ENCODE measurements at regions not wholly inside any gene's neighbourhood (a gene's known extent, or its start where the extent isn't known, plus 50 kb on each side); places are given as distances from the start of the nearest gene placed in this dataset.

GRCh38 chr14:86533834-86534233, 1003.9 kb downstream of the FLRT2 start:
- WGBS: 72% methylated on average over 4 of the region's 4 CpGs
- no peaks in the 10 kb centered on the region for H3K9me3 ChIP-seq (ENCODE audit: control insufficient read depth in 4 of 4, low read length in 3 of 4)
- H3K27me3 ChIP-seq (ENCODE audit: control insufficient read depth in 4 of 4, insufficient read depth in 4 of 4, low read length in 3 of 4): peaks cover 0 to 2% (median 0%) of the 10 kb centered on the region in 4 donors
- H3K36me3 ChIP-seq (ENCODE audit: control insufficient read depth in 4 of 4, insufficient read depth in 3 of 4, low read depth in 1 of 4, low read length in 3 of 4): no peaks in the 10 kb centered on the region
- H3K4me1 ChIP-seq (ENCODE audit: control insufficient read depth in 4 of 4, insufficient read depth in 4 of 4, low read length in 3 of 4): no peaks in the 10 kb centered on the region
- DNase-seq (ENCODE audit: low spot score): no peak
- TF ChIP-seq EGR1 (IDR thresholded peaks at IDR 0.05; ENCODE audit: low read depth in 2 of 2) (no peak), HNF4A (conservative IDR thresholded peaks at IDR 0.05) (no peak), HNF4G (IDR thresholded peaks at IDR 0.05) (no peak), NR2F2 (IDR thresholded peaks at IDR 0.05) (no peak)
- H3K9ac ChIP-seq (ENCODE audit: low read depth in 1 of 2, low read length in 2 of 2): no peak overlapping the region
- no peak overlapping the region for H3K27ac ChIP-seq (ENCODE audit: low read depth in 1 of 2, low read length in 2 of 2)
- H3K4me3 ChIP-seq (ENCODE audit: low read depth in 1 of 3, low read length in 3 of 3): no peak overlapping the region

- no peak for DNase-seq (ENCODE audit: low spot score)
- Histone ChIP-seq H3K4me1 (ENCODE audit: control insufficient read depth in 4 of 4, insufficient read depth in 4 of 4, low read length in 3 of 4) (no peaks in the 10 kb centered on the region), H3K36me3 (ENCODE audit: control insufficient read depth in 4 of 4, insufficient read depth in 3 of 4, low read depth in 1 of 4, low read length in 3 of 4) (no peaks in the 10 kb centered on the region), H3K27ac (ENCODE audit: low read depth in 1 of 2, low read length in 2 of 2) (no peak overlapping the region), H3K9ac (ENCODE audit: low read depth in 1 of 2, low read length in 2 of 2) (no peak overlapping the region), H3K4me3 (ENCODE audit: low read depth in 1 of 3, low read length in 3 of 3) (no peak overlapping the region), H3K9me3 (ENCODE audit: control insufficient read depth in 4 of 4, low read length in 3 of 4) (no peaks in the 10 kb centered on the region), H3K27me3 (ENCODE audit: control insufficient read depth in 4 of 4, insufficient read depth in 4 of 4, low read length in 3 of 4) (peaks cover 0 to 2% (median 0%) of the 10 kb centered on the region in 4 donors)
- no peak for TF ChIP-seq FOXA1 (IDR thresholded peaks at IDR 0.05)
- no peak for TF ChIP-seq MAX (IDR thresholded peaks at IDR 0.05)
- no peak for TF ChIP-seq SP1 (IDR thresholded peaks at IDR 0.05)
- TF ChIP-seq YY1 (IDR thresholded peaks at IDR 0.05): no peak
- no peak for TF ChIP-seq GABPA (IDR thresholded peaks at IDR 0.05 in 1 of 2, conservative IDR thresholded peaks at IDR 0.05 in 1 of 2)
- no peak for TF ChIP-seq RXRA (IDR thresholded peaks at IDR 0.05)
- TF ChIP-seq ZBTB33 (IDR thresholded peaks at IDR 0.05): no peak
- no peak for TF ChIP-seq FOXA2 (IDR thresholded peaks at IDR 0.05)
- TF ChIP-seq HNF4A (conservative IDR thresholded peaks at IDR 0.05): no peak
Observed at GRCh38 chr14:86532219-86532618, 1002.3 kb downstream of the FLRT2 start.

GRCh38 chr14:86530457-86530856, 1000.5 kb downstream of the FLRT2 start:
- H3K4me1 ChIP-seq (ENCODE audit: control insufficient read depth in 4 of 4, insufficient read depth in 4 of 4, low read length in 3 of 4): no peaks in the 10 kb centered on the region
- H3K27me3 ChIP-seq (ENCODE audit: control insufficient read depth in 4 of 4, insufficient read depth in 4 of 4, low read length in 3 of 4): peaks cover 0 to 2% (median 0%) of the 10 kb centered on the region in 4 donors
- WGBS: 91% methylated on average over 4 of the region's 4 CpGs
- no peak overlapping the region for H3K9ac ChIP-seq (ENCODE audit: low read depth in 1 of 2, low read length in 2 of 2)
- H3K4me3 ChIP-seq (ENCODE audit: low read depth in 1 of 3, low read length in 3 of 3): no peak overlapping the region
- TF ChIP-seq TAF1 (conservative IDR thresholded peaks at IDR 0.05): no peak
- TF ChIP-seq CTCF (IDR thresholded peaks at IDR 0.05; ENCODE audit: low read depth, low read length, missing input control): no peak
- no peak for TF ChIP-seq HNF4G (IDR thresholded peaks at IDR 0.05)
- TF ChIP-seq SP1 (IDR thresholded peaks at IDR 0.05): no peak
- no peak for TF ChIP-seq FOXA1 (IDR thresholded peaks at IDR 0.05)
- no peak for TF ChIP-seq HNF4A (conservative IDR thresholded peaks at IDR 0.05)
- no peak for TF ChIP-seq RAD21 (IDR thresholded peaks at IDR 0.05)
- TF ChIP-seq ZBTB33 (IDR thresholded peaks at IDR 0.05): no peak
- no peak for TF ChIP-seq JUND (IDR thresholded peaks at IDR 0.05)
- TF ChIP-seq GABPA (IDR thresholded peaks at IDR 0.05 in 1 of 2, conservative IDR thresholded peaks at IDR 0.05 in 1 of 2): no peak
- H3K36me3 ChIP-seq (ENCODE audit: control insufficient read depth in 4 of 4, insufficient read depth in 3 of 4, low read depth in 1 of 4, low read length in 3 of 4): no peaks in the 10 kb centered on the region
- no peak for DNase-seq (ENCODE audit: low spot score)
- H3K27ac ChIP-seq (ENCODE audit: low read depth in 1 of 2, low read length in 2 of 2): no peak overlapping the region
- H3K9me3 ChIP-seq (ENCODE audit: control insufficient read depth in 4 of 4, low read length in 3 of 4): no peaks in the 10 kb centered on the region
